Neuronal stem cell (in vitro differentiated cells): ENCODE measurements at regions not wholly inside any gene's neighbourhood (a gene's known extent, or its start where the extent isn't known, plus 50 kb on each side); places are given as distances from the start of the nearest gene placed in this dataset.

Experiments used
- DNase-seq: peaks from one replicate; pipeline ENCODE4 v3.0.0-alpha.2; 2013; ENCODE audit warnings: low spot score
- H2AFZ ChIP-seq: one replicate; pipeline ENCODE4 v1.6.1; 2013; ENCODE audit warnings: mild to moderate bottlenecking, low read length, inconsistent platforms
- H2AK5ac ChIP-seq: 2 replicates; pipeline ENCODE4 v1.6.1; 2013; ENCODE audit warnings: low read depth, mild to moderate bottlenecking, inconsistent platforms, low read length, moderate library complexity, mixed read lengths
- H2BK120ac ChIP-seq: 2 replicates; pipeline ENCODE4 v1.6.1; 2013; ENCODE audit warnings: low read depth, mild to moderate bottlenecking, inconsistent platforms, low read length, moderate library complexity, mixed read lengths
- H2BK12ac ChIP-seq: one replicate; pipeline ENCODE4 v1.6.1; 2013; ENCODE audit warnings: low read length, inconsistent platforms
- H2BK15ac ChIP-seq: 2 replicates; pipeline ENCODE4 v1.6.1; 2013; ENCODE audit warnings: mild to moderate bottlenecking, low read length, inconsistent platforms, mixed read lengths
- H2BK5ac ChIP-seq: one replicate; pipeline ENCODE4 v1.6.1; 2013; ENCODE audit warnings: inconsistent platforms, mild to moderate bottlenecking, low read length, moderate library complexity
- H3K14ac ChIP-seq: one replicate; pipeline ENCODE4 v1.6.1; 2013; ENCODE audit warnings: low read length, inconsistent platforms
- H3K18ac ChIP-seq: 2 replicates; pipeline ENCODE4 v1.6.1; 2013; ENCODE audit warnings: low read length, inconsistent platforms
- H3K23ac ChIP-seq: 2 replicates; pipeline ENCODE4 v1.6.1; 2013; ENCODE audit warnings: low read depth, mild to moderate bottlenecking, mixed read lengths, low read length, inconsistent platforms; ENCODE audit not compliant: poor library complexity
- H3K27ac ChIP-seq: replicated peaks from 3 replicates; pipeline ENCODE4 v1.5.1; 2013; ENCODE audit warnings: low read length, inconsistent platforms
- H3K27me3 ChIP-seq, 3 experiments: 2 replicates each; pipeline ENCODE4 v1.6.1; 2013; ENCODE audit warnings: low read length in 3 of 3, mild to moderate bottlenecking in 2 of 3, inconsistent platforms in 1 of 3, low read depth in 1 of 3, mixed read lengths in 1 of 3, moderate library complexity in 1 of 3; ENCODE audit not compliant: control insufficient read depth in 3 of 3, insufficient read depth in 3 of 3
- H3K36me3 ChIP-seq, 2 donors: replicated peaks in 1 of 2; 2 replicates each; pipeline ENCODE4 v1.6.1; 2013; ENCODE audit warnings: low read length in 2 of 2; ENCODE audit not compliant: control insufficient read depth in 2 of 2, insufficient read depth in 2 of 2
- H3K4ac ChIP-seq: 2 replicates; pipeline ENCODE4 v1.6.1; 2013; ENCODE audit warnings: inconsistent platforms, mild to moderate bottlenecking, low read length, moderate library complexity
- H3K4me1 ChIP-seq, 2 donors: 1 replicate in 1 of 2; 2 replicates in 1 of 2; pipeline ENCODE4 v1.6.1; 2013; ENCODE audit warnings: low read length in 2 of 2, low read depth in 1 of 2; ENCODE audit not compliant: control insufficient read depth in 2 of 2, insufficient read depth in 1 of 2
- H3K4me2 ChIP-seq: one replicate; pipeline ENCODE4 v1.6.1; 2013; ENCODE audit warnings: mild to moderate bottlenecking, low read length, inconsistent platforms; ENCODE audit not compliant: insufficient read depth, poor library complexity, severe bottlenecking
- H3K4me3 ChIP-seq, 2 donors: 2 replicates each; pipeline ENCODE4 v1.5.1; 2013; ENCODE audit warnings: low read length in 2 of 2, mild to moderate bottlenecking in 2 of 2, inconsistent platforms in 1 of 2, moderate library complexity in 1 of 2
- H3K79me1 ChIP-seq: one replicate; pipeline ENCODE4 v1.6.1; 2013; ENCODE audit warnings: low read depth, mild to moderate bottlenecking, inconsistent platforms, low read length, moderate library complexity
- H3K9ac ChIP-seq: one replicate; pipeline ENCODE4 v1.6.1; 2013; ENCODE audit warnings: mild to moderate bottlenecking, low read depth, low read length, inconsistent platforms; ENCODE audit not compliant: poor library complexity
- H3K9me3 ChIP-seq, 2 donors: replicated peaks in 1 of 2; 2 replicates each; pipeline versions ENCODE3 to v1.6.1; 2013; ENCODE audit warnings: low read length in 2 of 2, mild to moderate bottlenecking in 2 of 2, inconsistent platforms in 1 of 2, low read depth in 1 of 2, mixed read lengths in 1 of 2, moderate library complexity in 1 of 2; ENCODE audit not compliant: control insufficient read depth in 2 of 2, insufficient read depth in 1 of 2
- H4K8ac ChIP-seq: one replicate; pipeline ENCODE4 v1.6.1; 2013; ENCODE audit warnings: low read depth, mild to moderate bottlenecking, inconsistent platforms, low read length, moderate library complexity
- H4K91ac ChIP-seq: one replicate; pipeline ENCODE4 v1.6.1; 2013; ENCODE audit warnings: low read length, low read depth, mild to moderate bottlenecking, inconsistent platforms; ENCODE audit not compliant: poor library complexity
- WGBS, 2 donors: extraction: QIAGEN DNeasy Blood & Tissue Kit; methylation state at CpG; one replicate each; pipeline ENCODE4 v1.1.7; 2013; ENCODE audit warnings: missing lambda C conversion rate in 2 of 2, mixed read lengths in 1 of 2; ENCODE audit not compliant: insufficient read length in 2 of 2, insufficient replicate concordance in 1 of 2; ENCODE audit errors: extremely low coverage in 2 of 2; 5-methylcytosine and 5-hydroxymethylcytosine counted together

- H3K9ac ChIP-seq, result no peak overlapping the region
- WGBS, 2 donors, result no CpG with 5 or more reads among the region's 4 CpGs
- H3K27ac ChIP-seq, result no peak overlapping the region
These were observed 650.1 kb downstream of the KCNT2 start for GRCh38 chr1:195958131-195958530.

GRCh38 chr1:195956845-195957244 lies 651.4 kb downstream of the KCNT2 start:
- Histone ChIP-seq H3K36me3 (no peaks in the 10 kb centered on the region), H3K9me3 (no peaks in the 10 kb centered on the region), H3K9ac (no peak overlapping the region), H2BK12ac (no peak overlapping the region), H3K4ac (no peak overlapping the region), H3K27me3 (no peaks in the 10 kb centered on the region), H3K23ac (no peak overlapping the region), H3K27ac (no peak overlapping the region), H3K4me2 (no peak overlapping the region), H2AFZ (no peak overlapping the region), H2BK5ac (no peak overlapping the region), H2BK15ac (no peak overlapping the region), H2BK120ac (no peak overlapping the region), H4K8ac (no peak overlapping the region), H3K4me1 (no peaks in the 10 kb centered on the region), H3K18ac (no peak overlapping the region), H3K79me1 (no peaks in the 10 kb centered on the region), H4K91ac (no peak overlapping the region), H2AK5ac (no peak overlapping the region), H3K4me3 (no peak overlapping the region), H3K14ac (no peak overlapping the region)
- no peak for DNase-seq
- no CpG with 5 or more reads among the region's 3 CpGs for WGBS, 2 donors

More at GRCh38 chr1:195958131-195958530, 650.1 kb downstream of the KCNT2 start:
- Histone ChIP-seq H2AFZ (peak overlapping the region; percentile 59), H2BK12ac (no peak overlapping the region), H2BK15ac (no peak overlapping the region), H3K4me3 (no peak overlapping the region), H3K23ac (no peak overlapping the region), H3K79me1 (no peaks in the 10 kb centered on the region), H3K9me3 (no peaks in the 10 kb centered on the region), H3K36me3 (no peaks in the 10 kb centered on the region), H3K18ac (no peak overlapping the region), H2BK5ac (no peak overlapping the region), H3K4me1 (no peaks in the 10 kb centered on the region), H3K14ac (no peak overlapping the region), H2BK120ac (no peak overlapping the region), H3K4me2 (no peak overlapping the region), H4K91ac (no peak overlapping the region), H3K4ac (no peak overlapping the region), H4K8ac (no peak overlapping the region), H3K27me3 (no peaks in the 10 kb centered on the region), H2AK5ac (no peak overlapping the region)
- no peak for DNase-seq

GRCh38 chr1:195954848-195955247 lies 653.4 kb downstream of the KCNT2 start:
- no peak for DNase-seq

GRCh38 chr1:195951313-195951712 lies 656.9 kb downstream of the KCNT2 start:
- H2AK5ac ChIP-seq, result no peak overlapping the region
- no peak overlapping the region for H2AFZ ChIP-seq
- no peak overlapping the region for H3K23ac ChIP-seq
- no peaks in the 10 kb centered on the region for H3K27me3 ChIP-seq
- no peaks in the 10 kb centered on the region for H3K4me1 ChIP-seq
- H3K79me1 ChIP-seq, result no peaks in the 10 kb centered on the region
- no peak overlapping the region for H2BK12ac ChIP-seq
- H3K9me3 ChIP-seq, result no peaks in the 10 kb centered on the region
- H2BK120ac ChIP-seq, result no peak overlapping the region
- H3K18ac ChIP-seq, result no peak overlapping the region
- no peak overlapping the region for H4K91ac ChIP-seq
- no peak overlapping the region for H2BK5ac ChIP-seq
- H3K9ac ChIP-seq, result no peak overlapping the region
- no peak overlapping the region for H3K27ac ChIP-seq
- H3K4me3 ChIP-seq, result no peak overlapping the region
- no peak overlapping the region for H4K8ac ChIP-seq
- H3K36me3 ChIP-seq, result no peaks in the 10 kb centered on the region
- H3K14ac ChIP-seq, result no peak overlapping the region
- H3K4ac ChIP-seq, result no peak overlapping the region
- DNase-seq, result no peak
- H3K4me2 ChIP-seq, result no peak overlapping the region
- no CpG with 5 or more reads among the region's 2 CpGs for WGBS, 2 donors
- no peak overlapping the region for H2BK15ac ChIP-seq

More at GRCh38 chr1:195954848-195955247, 653.4 kb downstream of the KCNT2 start:
- WGBS, 2 donors, result no CpG with 5 or more reads among the region's 6 CpGs
- Histone ChIP-seq H4K91ac (no peak overlapping the region), H3K79me1 (no peaks in the 10 kb centered on the region), H3K9ac (no peak overlapping the region), H4K8ac (no peak overlapping the region), H2BK15ac (no peak overlapping the region), H2AK5ac (no peak overlapping the region), H2BK5ac (no peak overlapping the region), H2BK12ac (no peak overlapping the region), H3K4me1 (no peaks in the 10 kb centered on the region), H3K14ac (no peak overlapping the region), H3K23ac (no peak overlapping the region), H2AFZ (peak overlapping the region; percentile 61), H3K9me3 (no peaks in the 10 kb centered on the region), H3K27ac (no peak overlapping the region), H3K4me2 (no peak overlapping the region), H3K4ac (no peak overlapping the region), H3K4me3 (no peak overlapping the region), H3K18ac (no peak overlapping the region), H3K27me3 (no peaks in the 10 kb centered on the region), H3K36me3 (no peaks in the 10 kb centered on the region), H2BK120ac (no peak overlapping the region)
